ENCODE measurements at regions not wholly inside any gene's neighbourhood (a gene's known extent, or its start where the extent isn't known, plus 50 kb on each side); places are given as distances from the start of the nearest gene placed in this dataset.
"Not testable (repeated sequence)": the region's sequence is repeated elsewhere in the genome, so short reads cannot be mapped to it uniquely, and the experiment has no call there.

DNA sequence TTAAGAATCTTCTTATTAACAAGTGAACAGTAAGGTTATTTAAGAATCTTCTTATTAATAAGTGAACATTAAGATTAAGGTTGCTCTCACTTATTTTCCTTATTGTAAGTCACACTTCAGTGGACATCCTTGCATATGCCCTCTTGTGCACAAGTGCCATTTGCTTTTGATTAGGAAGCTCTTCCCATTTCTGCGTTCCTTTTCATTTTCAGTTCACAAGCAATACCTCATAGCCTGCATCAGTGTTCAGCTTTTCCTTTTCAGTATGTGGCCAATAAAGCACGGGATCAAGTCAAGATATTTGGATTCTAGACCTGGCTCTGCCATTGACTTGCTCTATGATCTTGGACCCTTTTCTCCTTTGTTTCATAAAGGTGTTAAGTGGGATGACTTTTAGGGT is 158.7 kb downstream of the DISP1 start:
- Mint-ChIP-seq H3K4me1 (ENCODE audit: low read depth, unreplicated experiment) (no peaks in the 10 kb centered on the region), H3K27me3 (ENCODE audit: unreplicated experiment) (no peaks in the 10 kb centered on the region), H3K9me3 (ENCODE audit: low read depth, unreplicated experiment) (no peaks in the 10 kb centered on the region), H3K4me3 (ENCODE audit: low read depth, unreplicated experiment) (no peak overlapping the region), H3K27ac (ENCODE audit: unreplicated experiment) (no peak overlapping the region), H3K36me3 (ENCODE audit: insufficient read depth, unreplicated experiment) (no peaks in the 10 kb centered on the region)
- CTCF ChIA-PET, result no interaction called here
- TF ChIP-seq, protein P1, sequence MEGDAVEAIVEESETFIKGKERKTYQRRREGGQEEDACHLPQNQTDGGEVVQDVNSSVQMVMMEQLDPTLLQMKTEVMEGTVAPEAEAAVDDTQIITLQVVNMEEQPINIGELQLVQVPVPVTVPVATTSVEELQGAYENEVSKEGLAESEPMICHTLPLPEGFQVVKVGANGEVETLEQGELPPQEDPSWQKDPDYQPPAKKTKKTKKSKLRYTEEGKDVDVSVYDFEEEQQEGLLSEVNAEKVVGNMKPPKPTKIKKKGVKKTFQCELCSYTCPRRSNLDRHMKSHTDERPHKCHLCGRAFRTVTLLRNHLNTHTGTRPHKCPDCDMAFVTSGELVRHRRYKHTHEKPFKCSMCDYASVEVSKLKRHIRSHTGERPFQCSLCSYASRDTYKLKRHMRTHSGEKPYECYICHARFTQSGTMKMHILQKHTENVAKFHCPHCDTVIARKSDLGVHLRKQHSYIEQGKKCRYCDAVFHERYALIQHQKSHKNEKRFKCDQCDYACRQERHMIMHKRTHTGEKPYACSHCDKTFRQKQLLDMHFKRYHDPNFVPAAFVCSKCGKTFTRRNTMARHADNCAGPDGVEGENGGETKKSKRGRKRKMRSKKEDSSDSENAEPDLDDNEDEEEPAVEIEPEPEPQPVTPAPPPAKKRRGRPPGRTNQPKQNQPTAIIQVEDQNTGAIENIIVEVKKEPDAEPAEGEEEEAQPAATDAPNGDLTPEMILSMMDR (IDR thresholded peaks at IDR 0.05; ENCODE audit: unreplicated experiment), result no peak
- DNase-seq, result no peak
- no TSS peak for BruUV-seq (replicated peaks)
- intact Hi-C loops (cut with micrococcal nuclease; ENCODE audit: unreplicated experiment), result no loop called here

DNA sequence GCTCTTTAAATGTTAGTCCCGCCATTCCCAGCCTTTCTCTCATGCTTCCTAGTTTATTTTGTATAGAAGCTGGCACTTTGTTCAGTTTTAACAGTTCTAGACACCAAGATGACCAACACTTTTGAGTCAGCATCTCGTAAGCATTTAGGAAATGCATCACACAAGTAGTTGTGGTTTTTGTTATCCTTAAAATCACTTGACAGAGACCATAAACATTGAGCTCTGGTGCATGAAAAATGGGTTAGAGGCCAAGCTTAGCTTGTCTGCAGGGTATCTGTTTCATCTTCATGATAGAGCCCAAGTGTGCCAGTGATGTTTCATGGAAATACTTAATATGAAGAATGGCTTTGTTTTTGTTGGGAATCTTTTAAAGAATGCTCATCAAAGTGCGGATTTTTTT is 159.7 kb downstream of the DISP1 start:
- no peaks in the 10 kb centered on the region for H3K9me3 Mint-ChIP-seq (ENCODE audit: low read depth, unreplicated experiment)
- BruUV-seq (replicated peaks), result no TSS peak
- intact Hi-C loops (cut with micrococcal nuclease; ENCODE audit: unreplicated experiment), result no loop called here
- CTCF ChIA-PET, result interaction anchor here (0.7 kb wide), 1 partner anchor 176 kb away, joined by 3 read pairs; no protein-coding TSS in a partner anchor
- H3K36me3 Mint-ChIP-seq (ENCODE audit: insufficient read depth, unreplicated experiment), result no peaks in the 10 kb centered on the region
- no peaks in the 10 kb centered on the region for H3K4me1 Mint-ChIP-seq (ENCODE audit: low read depth, unreplicated experiment)
- TF ChIP-seq, protein P1 (IDR thresholded peaks at IDR 0.05; ENCODE audit: unreplicated experiment), result no peak
- no peak for DNase-seq
- H3K27me3 Mint-ChIP-seq (ENCODE audit: unreplicated experiment), result no peaks in the 10 kb centered on the region
- H3K27ac Mint-ChIP-seq (ENCODE audit: unreplicated experiment), result no peak overlapping the region
- no peak overlapping the region for H3K4me3 Mint-ChIP-seq (ENCODE audit: low read depth, unreplicated experiment)

DNA sequence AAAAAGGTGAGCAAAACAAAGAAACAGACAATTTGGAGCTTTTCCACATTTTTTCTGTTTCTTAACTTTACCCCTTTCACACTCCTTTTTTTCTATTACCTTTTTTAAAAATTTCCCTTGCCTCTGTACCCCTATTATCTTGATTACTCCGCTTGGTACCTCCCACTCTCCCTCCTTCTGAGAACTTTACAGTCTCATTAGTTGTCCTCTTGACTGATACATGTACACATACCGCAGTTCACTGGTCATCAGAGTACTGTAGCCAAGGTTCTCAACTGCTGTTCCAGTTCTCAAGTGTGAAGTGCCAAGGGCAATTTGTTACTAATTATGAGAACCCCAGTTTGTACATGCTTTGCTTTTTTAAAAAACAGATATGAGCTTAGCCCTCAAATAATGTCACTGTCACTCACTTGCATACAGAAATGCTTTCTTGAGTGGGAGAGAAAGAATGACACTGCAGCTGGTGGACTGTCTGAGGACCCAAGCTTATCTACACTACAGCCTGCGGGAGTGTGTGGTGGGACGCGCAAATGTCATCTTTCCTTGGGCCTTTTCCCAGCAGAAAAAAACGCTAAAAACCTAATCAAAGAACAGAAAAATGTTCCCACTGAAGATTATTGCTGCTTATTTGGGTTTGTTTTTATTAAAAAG is 160.8 kb downstream of the DISP1 start:
- TF ChIP-seq, protein P1 (IDR thresholded peaks at IDR 0.05; ENCODE audit: unreplicated experiment), result no peak
- Mint-ChIP-seq H3K36me3 (ENCODE audit: insufficient read depth, unreplicated experiment) (no peaks in the 10 kb centered on the region), H3K4me1 (ENCODE audit: low read depth, unreplicated experiment) (no peaks in the 10 kb centered on the region), H3K9me3 (ENCODE audit: low read depth, unreplicated experiment) (no peaks in the 10 kb centered on the region), H3K4me3 (ENCODE audit: low read depth, unreplicated experiment) (no peak overlapping the region), H3K27ac (ENCODE audit: unreplicated experiment) (no peak overlapping the region), H3K27me3 (ENCODE audit: unreplicated experiment) (no peaks in the 10 kb centered on the region)
- BruUV-seq (replicated peaks), result no TSS peak
- CTCF ChIA-PET, result interaction anchor here (1.0 kb wide), 1 partner anchor 25 kb away, joined by 3 read pairs; no protein-coding TSS in a partner anchor
- no peak for DNase-seq
- intact Hi-C loops (cut with micrococcal nuclease; ENCODE audit: unreplicated experiment), result no loop called here

DNA sequence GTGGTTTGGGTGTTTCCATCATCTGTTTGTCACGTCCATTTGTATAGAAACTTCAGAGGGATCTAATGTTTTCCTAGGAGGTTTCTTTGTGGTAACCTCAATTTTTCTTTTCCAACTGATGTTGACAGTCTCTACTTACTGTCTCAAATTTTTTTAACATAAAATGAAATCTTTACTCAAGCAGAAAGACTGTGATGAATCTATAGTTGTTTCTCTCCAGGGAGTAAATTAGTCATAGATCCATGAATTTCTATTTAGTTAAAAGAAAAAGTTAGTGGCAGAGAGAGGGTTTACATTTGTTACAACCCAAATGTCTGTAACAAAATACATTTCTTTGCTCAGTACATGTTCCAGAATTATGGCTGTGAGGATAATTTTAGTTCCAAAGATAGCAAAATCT is 161.6 kb downstream of the DISP1 start:
- Mint-ChIP-seq H3K27ac (ENCODE audit: unreplicated experiment) (no peak overlapping the region), H3K4me3 (ENCODE audit: low read depth, unreplicated experiment) (no peak overlapping the region), H3K36me3 (ENCODE audit: insufficient read depth, unreplicated experiment) (no peaks in the 10 kb centered on the region), H3K4me1 (ENCODE audit: low read depth, unreplicated experiment) (no peaks in the 10 kb centered on the region), H3K27me3 (ENCODE audit: unreplicated experiment) (no peaks in the 10 kb centered on the region), H3K9me3 (ENCODE audit: low read depth, unreplicated experiment) (no peaks in the 10 kb centered on the region)
- intact Hi-C loops (cut with micrococcal nuclease; ENCODE audit: unreplicated experiment), result no loop called here
- no peak for DNase-seq
- CTCF ChIA-PET, result no interaction called here
- no TSS peak for BruUV-seq (replicated peaks)
- TF ChIP-seq, protein P1 (IDR thresholded peaks at IDR 0.05; ENCODE audit: unreplicated experiment), result no peak

DNA sequence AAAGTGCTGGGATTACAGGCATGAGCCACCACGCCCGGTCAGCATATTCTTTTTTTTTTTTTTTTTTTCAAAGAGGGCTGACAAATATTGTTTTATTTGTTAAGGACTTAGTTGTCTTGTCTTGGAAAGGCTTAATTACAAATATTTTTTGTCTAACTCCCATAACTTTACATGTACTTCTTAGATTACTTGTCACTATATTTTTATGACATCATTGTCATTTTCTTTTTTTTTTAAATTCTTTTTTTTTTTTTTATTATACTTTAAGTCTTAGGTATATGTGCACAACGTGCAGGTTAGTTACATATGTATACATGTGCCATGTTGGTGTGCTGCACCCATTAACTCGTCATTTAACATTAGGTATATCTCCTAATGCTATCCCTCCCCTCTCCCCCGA is 162.5 kb downstream of the DISP1 start:
- H3K27me3 Mint-ChIP-seq (ENCODE audit: unreplicated experiment); DNase-seq; intact Hi-C loops (cut with micrococcal nuclease; ENCODE audit: unreplicated experiment); H3K4me3 Mint-ChIP-seq (ENCODE audit: low read depth, unreplicated experiment); CTCF ChIA-PET; BruUV-seq (replicated peaks); H3K9me3 Mint-ChIP-seq (ENCODE audit: low read depth, unreplicated experiment); H3K27ac Mint-ChIP-seq (ENCODE audit: unreplicated experiment); H3K4me1 Mint-ChIP-seq (ENCODE audit: low read depth, unreplicated experiment); H3K36me3 Mint-ChIP-seq (ENCODE audit: insufficient read depth, unreplicated experiment): not testable (repeated sequence)
